Cardiac muscle cell (in vitro differentiated cells and primary cell): ENCODE measurements at regions not wholly inside any gene's neighbourhood (a gene's known extent, or its start where the extent isn't known, plus 50 kb on each side); places are given as distances from the start of the nearest gene placed in this dataset.
"Not testable (repeated sequence)": the region's sequence is repeated elsewhere in the genome, so short reads cannot be mapped to it uniquely, and the experiment has no call there.

Experiments
- DNase-seq, 2 donors: peaks; one replicate each; pipeline versions ENCODE4 v3.0.0 to v3.0.0-alpha.2; 2010 to 2017; ENCODE audit warnings: low read depth in 1 of 2, low spot score in 1 of 2
- H3K27ac ChIP-seq: fragments of 200-600 bp; sonication (generic); 2 replicates; pipeline ENCODE4 v1.5.1; 2016
- H3K27me3 ChIP-seq: fragments of 200-600 bp; sonication (generic); 2 replicates; pipeline ENCODE4 v1.6.0; 2016; ENCODE audit warnings: control low read depth
- H3K36me3 ChIP-seq: fragments of 200-600 bp; sonication (generic); 2 replicates; pipeline ENCODE4 v1.5.1; 2016; ENCODE audit warnings: control low read depth
- H3K4me1 ChIP-seq: fragments of 200-600 bp; sonication (generic); 2 replicates; pipeline ENCODE4 v1.8.1; 2017; ENCODE audit warnings: low read depth, mild to moderate bottlenecking, mixed run types
- H3K4me3 ChIP-seq: fragments of 200-600 bp; sonication (generic); 2 replicates; pipeline ENCODE4 v1.5.1; 2016; ENCODE audit warnings: mild to moderate bottlenecking
- H3K9me3 ChIP-seq: fragments of 200-600 bp; sonication (generic); 2 replicates; pipeline ENCODE4 v1.5.1; 2017; ENCODE audit warnings: low read depth, mild to moderate bottlenecking, control low read depth
- CTCF ChIP-seq: IDR thresholded peaks from 2 replicates; pipeline ENCODE4 v1.5.1; 2012; ENCODE audit warnings: low read depth, mild to moderate bottlenecking, low read length

GRCh38 chr3:15872807-15873206 is 75.0 kb upstream of the ANKRD28 start:
- no peak for DNase-seq
- H3K27me3 ChIP-seq = no peaks in the 10 kb centered on the region
- TF ChIP-seq CTCF = no peak
- no peaks in the 10 kb centered on the region for H3K4me1 ChIP-seq
- no peak overlapping the region for H3K27ac ChIP-seq
- no peaks in the 10 kb centered on the region for H3K36me3 ChIP-seq
- no peak overlapping the region for H3K4me3 ChIP-seq
- no peaks in the 10 kb centered on the region for H3K9me3 ChIP-seq

- no peak for DNase-seq
- Histone ChIP-seq H3K4me1 (no peaks in the 10 kb centered on the region), H3K9me3 (no peaks in the 10 kb centered on the region), H3K27ac (no peak overlapping the region), H3K36me3 (no peaks in the 10 kb centered on the region), H3K27me3 (no peaks in the 10 kb centered on the region), H3K4me3 (no peak overlapping the region)
- no peak for TF ChIP-seq CTCF
These were observed 75.6 kb upstream of the ANKRD28 start for GRCh38 chr3:15873415-15873814.

GRCh38 chr3:15875016-15875689 is 77.4 kb upstream of the ANKRD28 start:
- Histone ChIP-seq H3K27ac (no peak overlapping the region), H3K9me3 (no peaks in the 10 kb centered on the region), H3K4me1 (no peaks in the 10 kb centered on the region), H3K27me3 (no peaks in the 10 kb centered on the region), H3K4me3 (no peak overlapping the region), H3K36me3 (no peaks in the 10 kb centered on the region)
- DNase-seq = peak in 1 of 2 donors; percentile 13
- TF ChIP-seq CTCF = no peak

GRCh38 chr3:15876669-15877068 is 78.9 kb upstream of the ANKRD28 start:
- no peaks in the 10 kb centered on the region for H3K36me3 ChIP-seq
- H3K4me3 ChIP-seq = no peak overlapping the region
- TF ChIP-seq CTCF = no peak
- H3K4me1 ChIP-seq = no peaks in the 10 kb centered on the region
- DNase-seq = no peak
- H3K27me3 ChIP-seq = no peaks in the 10 kb centered on the region
- no peak overlapping the region for H3K27ac ChIP-seq
- no peaks in the 10 kb centered on the region for H3K9me3 ChIP-seq

- TF ChIP-seq CTCF = no peak
- Histone ChIP-seq H3K4me3 (no peak overlapping the region), H3K4me1 (no peaks in the 10 kb centered on the region)
These were observed 80.0 kb upstream of the ANKRD28 start for GRCh38 chr3:15877813-15878212.

GRCh38 chr3:15879787-15880186 is 82.0 kb upstream of the ANKRD28 start:
- H3K27ac ChIP-seq, H3K9me3 ChIP-seq, H3K4me3 ChIP-seq, H3K27me3 ChIP-seq, DNase-seq, H3K4me1 ChIP-seq, H3K36me3 ChIP-seq: not testable (repeated sequence)

More at GRCh38 chr3:15877813-15878212, 80.0 kb upstream of the ANKRD28 start:
- H3K9me3 ChIP-seq = no peaks in the 10 kb centered on the region
- no peak for DNase-seq
- H3K36me3 ChIP-seq = no peaks in the 10 kb centered on the region
- H3K27ac ChIP-seq = no peak overlapping the region
- no peaks in the 10 kb centered on the region for H3K27me3 ChIP-seq
